Fibroblast of peridontal ligament (primary cell): ENCODE measurements at regions not wholly inside any gene's neighbourhood (a gene's known extent, or its start where the extent isn't known, plus 50 kb on each side); places are given as distances from the start of the nearest gene placed in this dataset.

Experiments
- DNase-seq: peaks from one replicate; pipeline ENCODE4 v3.0.0-alpha.2; 2010; ENCODE audit errors: extremely low read depth

DNA sequence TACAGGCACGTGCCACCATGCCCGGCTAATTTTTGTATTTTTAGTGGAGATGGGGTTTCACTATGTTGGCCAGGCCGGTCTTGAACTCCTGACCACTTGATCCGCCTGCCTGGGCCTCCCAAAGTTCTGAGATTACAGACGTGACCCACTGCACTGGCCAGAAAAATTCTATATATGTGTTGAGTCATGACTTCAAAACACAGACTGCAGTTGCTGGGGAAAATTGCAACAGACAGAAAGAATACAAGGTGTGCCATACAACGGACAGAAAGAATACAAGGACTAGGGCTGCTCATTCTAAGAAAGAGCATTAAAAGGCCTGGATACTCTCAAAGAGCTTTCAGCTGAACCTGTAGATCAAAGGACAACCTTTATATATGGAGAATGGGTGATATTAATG is 109.6 kb upstream of the ACSL4 start:
- no peak for DNase-seq

- peak; percentile 51 for DNase-seq
These were observed 111.1 kb upstream of the ACSL4 start for GRCh38 chrX:109843963-109844751.

DNA sequence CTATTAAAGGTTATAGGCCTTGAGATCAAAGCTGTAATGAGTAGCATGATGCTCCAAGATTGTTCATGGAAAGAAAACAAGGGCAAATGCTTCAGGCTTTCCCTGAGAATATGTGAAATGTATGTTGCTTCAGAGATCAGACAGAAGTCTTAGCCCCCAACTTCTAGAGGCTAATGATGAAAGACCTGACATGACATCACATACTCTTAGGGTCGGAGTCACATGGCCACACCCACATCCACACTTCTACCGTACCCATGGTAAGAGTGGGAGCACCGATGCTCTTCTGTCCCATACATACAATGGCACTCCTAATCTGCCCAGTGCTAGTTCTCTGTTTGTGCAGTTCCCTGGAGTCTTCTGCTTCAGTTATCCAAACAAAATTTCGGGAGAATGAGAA is 111.9 kb upstream of the ACSL4 start:
- DNase-seq, result no peak

GRCh38 chrX:109845996-109846395 is 112.9 kb upstream of the ACSL4 start:
- no peak for DNase-seq

- DNase-seq, result peak; percentile 86
These were observed 114.5 kb upstream of the ACSL4 start for GRCh38 chrX:109847257-109848187.

- DNase-seq, result no peak
These were observed 115.5 kb upstream of the ACSL4 start for GRCh38 chrX:109848461-109849050.

GRCh38 chrX:109854096-109854495 is 121.0 kb upstream of the ACSL4 start:
- DNase-seq, result no peak

DNA sequence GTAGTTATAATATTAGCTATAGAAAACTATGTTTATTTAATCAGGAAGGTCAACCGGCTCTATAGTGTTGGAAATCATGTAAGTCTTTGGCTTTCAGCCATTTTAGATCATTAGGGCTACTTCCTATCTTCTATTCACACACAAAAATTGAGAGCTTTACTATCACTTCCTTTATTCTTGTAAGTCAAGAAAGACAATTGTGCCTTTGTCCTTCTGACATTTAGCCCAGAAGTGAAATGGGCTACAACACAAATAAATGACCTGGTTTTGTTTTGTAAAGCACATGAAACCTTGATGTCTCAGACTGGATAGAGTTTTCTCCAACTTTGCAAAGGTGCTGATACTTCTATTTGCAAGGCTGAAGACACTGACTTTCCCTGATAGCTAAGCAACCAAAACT is 122.4 kb upstream of the ACSL4 start:
- DNase-seq, result no peak

DNA sequence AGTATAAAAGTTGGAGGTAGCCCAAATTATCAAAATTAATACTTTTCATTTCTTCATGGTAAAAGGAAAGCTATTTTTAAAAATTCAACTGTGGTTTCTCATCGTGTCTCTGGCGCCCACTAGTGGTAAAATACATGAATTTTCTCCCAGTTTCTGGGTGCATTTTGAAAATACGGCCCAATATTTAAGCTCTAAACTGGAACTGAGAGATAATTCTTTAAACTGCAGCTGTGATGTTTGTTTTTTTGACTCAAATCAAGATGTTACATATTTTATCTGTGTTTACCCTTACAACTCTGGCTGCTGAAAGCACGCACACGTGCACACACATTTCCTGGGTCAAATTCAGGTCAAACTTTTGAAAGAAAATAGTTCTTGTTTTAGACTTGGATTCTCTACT is 123.9 kb upstream of the ACSL4 start:
- peak; percentile 59 for DNase-seq

DNA sequence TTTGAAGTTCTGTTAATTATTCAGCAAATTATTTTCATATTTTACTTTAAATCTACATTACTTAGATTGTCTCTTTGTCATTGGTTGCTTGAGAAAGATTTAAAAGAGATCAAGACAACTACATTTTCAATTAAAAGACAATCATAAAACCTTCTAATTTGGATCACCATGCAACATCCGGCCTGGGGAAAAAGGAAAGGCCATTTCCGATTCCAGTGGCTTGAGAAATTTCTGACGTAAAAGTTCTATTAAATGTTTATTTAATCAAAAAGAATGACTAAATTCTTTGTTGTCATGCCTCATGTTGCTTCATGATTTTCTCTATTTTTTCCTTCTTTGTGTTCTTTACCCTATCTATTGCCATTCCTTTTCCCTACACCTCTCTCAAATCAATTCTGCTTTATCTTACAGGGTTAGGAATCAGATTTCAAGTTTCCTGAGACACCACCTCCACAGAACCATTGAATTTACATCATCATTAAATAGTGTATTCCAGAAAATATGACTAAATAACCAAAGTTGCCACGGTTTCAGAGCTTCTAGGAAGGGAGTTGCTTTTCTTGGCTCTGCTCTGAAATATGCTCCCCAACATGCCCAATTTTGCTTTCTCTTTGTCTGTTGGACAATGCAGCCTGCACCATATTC is 124.6 kb upstream of the ACSL4 start:
- peak; percentile 71 for DNase-seq

DNA sequence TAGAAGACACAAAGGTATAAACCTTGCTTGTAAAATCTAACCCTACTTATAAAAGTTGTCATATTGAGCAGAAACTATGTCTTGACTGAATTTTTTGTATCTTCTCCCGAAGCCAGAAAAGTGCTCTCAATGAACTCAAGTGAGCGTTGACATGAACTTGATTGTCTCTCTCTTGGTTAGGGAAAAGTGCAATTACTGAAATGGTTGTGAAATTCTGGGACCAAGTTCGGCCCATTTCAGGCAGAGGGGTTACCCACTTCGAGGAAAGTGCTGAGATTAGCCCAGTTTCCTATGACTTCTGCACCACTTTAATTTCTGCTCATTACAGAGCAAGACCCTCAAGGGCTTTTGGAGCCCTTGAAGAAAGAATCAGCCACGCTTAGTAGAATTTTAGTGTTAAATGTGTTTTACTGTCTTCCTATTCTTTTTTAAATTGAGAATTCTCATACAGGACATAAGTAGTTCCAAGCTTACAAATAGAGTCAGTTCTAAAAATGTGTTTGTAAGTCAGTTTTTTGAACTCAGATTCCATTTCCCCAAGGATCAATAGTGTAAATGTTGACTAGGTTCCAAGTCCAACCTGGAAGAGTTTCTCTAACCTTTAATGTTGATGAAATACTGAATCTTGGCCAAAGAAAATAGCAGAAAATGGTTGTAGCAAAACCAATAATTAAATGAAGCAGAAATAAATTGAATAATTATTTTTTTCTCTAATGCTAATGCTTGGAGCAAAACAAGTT is 125.7 kb upstream of the ACSL4 start:
- DNase-seq, result no peak

DNA sequence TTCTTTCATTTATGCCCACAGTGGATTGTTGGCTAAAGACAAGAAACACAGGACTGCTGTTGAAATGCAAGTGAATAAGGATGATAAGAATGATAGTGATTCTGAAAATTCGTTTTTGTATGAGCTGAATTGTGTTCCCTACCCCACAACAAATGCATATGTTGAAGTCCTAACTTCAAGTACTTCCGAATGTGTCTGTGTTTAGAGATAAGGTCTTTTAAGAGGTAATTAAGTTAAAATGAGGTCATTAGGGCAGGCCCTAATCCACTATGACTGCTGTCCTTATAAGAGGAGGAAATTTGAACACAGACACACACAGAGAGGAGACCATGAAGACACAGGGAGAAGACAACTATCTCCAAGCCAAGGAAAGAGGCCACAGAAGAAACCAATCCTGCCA is 126.6 kb upstream of the ACSL4 start:
- no peak for DNase-seq

DNA sequence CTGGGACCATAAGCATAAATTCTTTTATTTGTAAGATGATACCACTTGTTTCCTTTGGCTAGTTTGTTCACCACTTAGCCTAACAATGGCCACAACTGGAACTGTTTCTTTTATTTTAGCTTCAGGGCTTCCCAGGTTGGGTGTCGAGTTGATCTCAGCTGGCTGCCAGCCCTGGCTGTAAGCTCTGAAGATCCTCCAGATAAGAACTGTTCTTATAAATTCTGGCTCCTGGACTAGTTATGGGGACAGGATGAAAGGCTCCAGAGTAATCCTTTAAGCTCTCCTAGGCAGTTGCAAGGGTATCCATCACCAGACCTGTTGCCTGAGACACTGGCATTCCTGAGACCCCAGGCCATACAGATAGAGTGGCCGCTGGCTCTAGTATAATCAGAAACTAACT is 129.4 kb upstream of the ACSL4 start:
- DNase-seq, result no peak

DNA sequence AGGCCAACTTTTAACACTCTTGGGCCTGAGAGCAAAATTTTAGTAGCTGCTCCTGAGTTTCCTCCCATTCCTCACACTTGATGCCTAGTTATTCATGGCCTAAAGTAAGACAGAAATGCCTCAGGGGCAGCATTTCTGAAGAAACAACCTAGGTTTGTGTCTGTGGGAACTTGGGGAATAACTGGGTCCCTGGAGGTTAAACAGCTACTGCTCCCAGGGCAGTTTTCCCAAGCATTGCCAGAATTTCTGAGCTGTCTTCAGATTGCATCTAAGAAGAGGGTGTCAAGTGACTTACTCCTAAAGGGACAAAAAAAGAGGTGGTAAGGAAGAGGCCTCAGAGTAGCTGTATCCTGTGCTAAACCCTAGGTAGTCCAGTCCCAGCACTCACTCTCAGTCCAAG is 130.8 kb upstream of the ACSL4 start:
- DNase-seq, result peak; percentile 18

- peak; percentile 64 for DNase-seq
These were observed 131.6 kb upstream of the TMEM164 start for GRCh38 chrX:109871121-109871888.

- peak; percentile 97 for DNase-seq
These were observed 130.7 kb upstream of the TMEM164 start for GRCh38 chrX:109872021-109872732.

DNA sequence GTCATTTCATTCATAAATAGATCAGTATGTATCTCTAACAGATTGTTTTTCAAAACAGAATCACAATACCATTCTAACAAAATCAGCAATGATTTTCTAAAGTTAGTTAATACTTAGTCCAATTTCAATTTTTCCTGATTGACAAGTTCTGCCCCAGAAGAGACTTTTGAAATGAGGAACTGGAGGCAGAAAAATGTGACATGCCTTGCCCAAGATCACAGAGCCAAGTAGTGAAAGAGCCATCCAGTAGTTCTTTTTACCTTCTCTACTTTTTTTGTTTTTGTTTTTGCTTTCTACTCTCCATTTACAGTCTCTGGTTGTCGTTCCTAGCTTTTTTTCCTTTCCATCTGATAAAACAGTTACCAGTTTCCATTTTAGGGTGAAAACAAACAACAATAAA is 129.3 kb upstream of the TMEM164 start:
- no peak for DNase-seq

DNA sequence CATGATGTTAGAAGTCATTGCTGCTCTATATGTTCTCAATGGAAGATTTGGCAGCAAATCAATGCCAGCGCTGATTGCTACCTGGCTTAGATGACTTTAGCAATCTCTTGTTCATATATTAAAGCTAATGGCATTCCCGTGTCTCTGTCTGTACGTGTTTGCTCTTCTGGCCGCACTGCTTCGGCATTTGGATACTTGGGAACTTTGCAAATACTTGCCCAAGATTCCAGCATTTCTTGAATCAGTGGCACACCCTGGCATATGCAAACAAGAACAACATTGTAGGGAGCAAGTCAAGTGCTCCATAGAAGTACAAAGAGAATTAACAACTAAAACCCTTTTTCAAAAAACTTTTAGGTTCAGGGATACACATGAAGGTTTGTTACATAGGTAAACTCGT is 128.9 kb upstream of the TMEM164 start:
- no peak for DNase-seq

DNA sequence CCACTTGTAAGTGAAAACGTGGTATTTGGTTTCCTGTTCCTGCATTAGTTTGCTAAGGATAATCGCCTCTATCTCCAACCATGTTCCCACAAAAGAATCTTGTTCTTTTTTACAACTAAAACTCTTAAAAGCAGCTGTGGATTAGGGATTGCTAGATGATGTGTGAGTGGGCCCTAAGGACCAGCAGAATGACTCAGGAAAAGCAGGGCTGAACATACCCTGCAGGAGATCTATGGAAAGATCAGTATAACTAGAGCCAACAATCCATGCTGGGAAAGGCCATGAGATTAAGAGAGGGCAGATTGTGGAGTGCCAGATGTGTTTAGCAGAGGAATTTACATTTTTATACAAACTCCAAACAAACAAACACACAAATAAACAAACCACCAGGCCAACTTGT is 128.4 kb upstream of the TMEM164 start:
- peak; percentile 67 for DNase-seq

DNA sequence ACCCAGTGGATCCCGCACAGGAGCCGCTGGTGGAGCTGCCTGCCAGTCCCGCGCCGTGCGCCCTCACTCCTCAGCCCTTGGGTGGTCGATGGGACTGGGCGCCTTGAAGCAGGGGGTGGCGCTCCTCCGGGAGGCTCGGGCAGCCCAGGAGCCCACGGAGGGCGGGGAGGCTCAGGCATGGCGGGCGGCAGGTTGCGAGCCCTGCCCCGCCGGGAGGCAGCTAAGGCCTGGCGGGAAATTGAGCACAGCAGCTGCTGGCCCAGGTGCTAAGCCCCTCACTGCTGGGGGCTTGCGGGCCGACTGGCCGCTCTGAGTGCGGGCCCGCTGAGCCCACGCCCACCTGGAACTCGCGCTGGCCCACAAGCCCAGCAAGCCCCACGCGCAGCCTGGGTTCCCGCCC is 127.1 kb upstream of the TMEM164 start:
- no peak for DNase-seq
